HEK293 (cell line): ENCODE measurements at regions not wholly inside any gene's neighbourhood (a gene's known extent, or its start where the extent isn't known, plus 50 kb on each side); places are given as distances from the start of the nearest gene placed in this dataset.

Experiments
- TRIM28 ChIP-seq: IDR thresholded peaks from 2 replicates; pipeline ENCODE4 v1.6.1; 2011; ENCODE audit warnings: low read length, control low read depth, borderline replicate concordance
- ZBTB7A ChIP-seq: fragments of 450-650 bp; formaldehyde crosslinking; IDR thresholded peaks from 2 replicates; pipeline ENCODE4 v1.5.1; 2016; ENCODE audit warnings: low read depth, missing biosample characterization, missing genetic modification characterization
- ZFP69B ChIP-seq: fragments of 450-650 bp; formaldehyde crosslinking; IDR thresholded peaks from 2 replicates; pipeline ENCODE4 v1.5.1; 2016; ENCODE audit warnings: missing biosample characterization, missing genetic modification characterization
- ZNF777 ChIP-seq: fragments of 450-650 bp; formaldehyde crosslinking; IDR thresholded peaks from 2 replicates; pipeline ENCODE4 v1.5.1; 2017; ENCODE audit warnings: missing biosample characterization, missing genetic modification characterization, borderline replicate concordance
- ZNF792 ChIP-seq: fragments of 450-650 bp; formaldehyde crosslinking; IDR thresholded peaks from 2 replicates; pipeline ENCODE4 v1.5.1; 2016; ENCODE audit warnings: missing biosample characterization, missing genetic modification characterization

GRCh38 chr20:11329271-11329670 is 588.4 kb upstream of the BTBD3 start:
- TF ChIP-seq ZFP69B (tag by site-specific recombination) = no peak
- no peak for TF ChIP-seq ZNF777 (tag by site-specific recombination)
- no peak for TF ChIP-seq TRIM28
- TF ChIP-seq ZBTB7A (tag by site-specific recombination) = no peak
- TF ChIP-seq ZNF792 (tag by site-specific recombination) = no peak
